Memory B cell (primary cell): ENCODE measurements at regions not wholly inside any gene's neighbourhood (a gene's known extent, or its start where the extent isn't known, plus 50 kb on each side); places are given as distances from the start of the nearest gene placed in this dataset.

Source experiments
- ATAC-seq: fragments of 150-1000 bp; cut with Tn5 transposase; 2 replicates; pipeline ENCODE4 v1.10.0; 2021; ENCODE audit warnings: low read depth, mild to moderate bottlenecking, moderate library complexity
- DNase-seq, 2 donors: peaks; one replicate each; pipeline ENCODE4 v3.0.0; 2022; ENCODE audit warnings: low spot score in 2 of 2
- H3K27ac Mint-ChIP-seq: one replicate; pipeline ENCODE4 v1.8.0; 2022; ENCODE audit warnings: mild to moderate bottlenecking, moderate library complexity, mixed read lengths
- H3K27me3 Mint-ChIP-seq: one replicate; pipeline ENCODE4 v1.8.0; 2022; ENCODE audit warnings: mixed read lengths
- H3K36me3 Mint-ChIP-seq: one replicate; pipeline ENCODE4 v1.8.0; 2022; ENCODE audit warnings: mild to moderate bottlenecking, mixed read lengths
- H3K4me1 Mint-ChIP-seq: one replicate; pipeline ENCODE4 v1.8.0; 2022; ENCODE audit warnings: mixed read lengths
- H3K4me3 Mint-ChIP-seq: one replicate; pipeline ENCODE4 v1.8.0; 2022; ENCODE audit warnings: mild to moderate bottlenecking, moderate library complexity, mixed read lengths
- H3K9me3 Mint-ChIP-seq: one replicate; pipeline ENCODE4 v1.8.0; 2022; ENCODE audit warnings: mixed read lengths

DNA sequence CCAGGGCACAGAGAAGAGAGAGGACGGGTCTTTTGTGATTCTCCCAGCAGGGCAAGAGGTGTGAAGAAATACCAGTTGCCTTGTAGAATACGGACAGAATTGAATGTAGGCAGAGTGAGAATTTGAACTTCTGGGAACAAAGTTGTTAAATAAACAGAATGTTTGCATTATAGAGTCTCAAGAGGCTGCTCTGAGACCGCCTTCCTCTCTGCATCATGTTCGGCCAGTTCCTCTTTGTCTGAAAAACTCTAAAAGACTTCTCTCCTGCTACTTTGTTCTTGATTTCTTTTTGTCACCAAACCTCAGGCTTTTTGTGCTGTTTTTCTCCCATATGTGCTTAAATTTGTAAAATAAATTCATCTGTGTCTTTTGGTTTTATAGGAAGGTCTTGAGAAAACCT is 256.4 kb downstream of the DLEU7 start:
- Mint-ChIP-seq H3K4me3 (peak overlapping the region; percentile 46), H3K27me3 (no peaks in the 10 kb centered on the region), H3K36me3 (peaks cover 5% of the 10 kb centered on the region), H3K4me1 (peaks cover 37% of the 10 kb centered on the region), H3K9me3 (peaks cover 2% of the 10 kb centered on the region), H3K27ac (peak overlapping the region; percentile 71)
- DNase-seq (peak in 1 of 2 donors; percentile 15), ATAC-seq (peak; percentile 81)

DNA sequence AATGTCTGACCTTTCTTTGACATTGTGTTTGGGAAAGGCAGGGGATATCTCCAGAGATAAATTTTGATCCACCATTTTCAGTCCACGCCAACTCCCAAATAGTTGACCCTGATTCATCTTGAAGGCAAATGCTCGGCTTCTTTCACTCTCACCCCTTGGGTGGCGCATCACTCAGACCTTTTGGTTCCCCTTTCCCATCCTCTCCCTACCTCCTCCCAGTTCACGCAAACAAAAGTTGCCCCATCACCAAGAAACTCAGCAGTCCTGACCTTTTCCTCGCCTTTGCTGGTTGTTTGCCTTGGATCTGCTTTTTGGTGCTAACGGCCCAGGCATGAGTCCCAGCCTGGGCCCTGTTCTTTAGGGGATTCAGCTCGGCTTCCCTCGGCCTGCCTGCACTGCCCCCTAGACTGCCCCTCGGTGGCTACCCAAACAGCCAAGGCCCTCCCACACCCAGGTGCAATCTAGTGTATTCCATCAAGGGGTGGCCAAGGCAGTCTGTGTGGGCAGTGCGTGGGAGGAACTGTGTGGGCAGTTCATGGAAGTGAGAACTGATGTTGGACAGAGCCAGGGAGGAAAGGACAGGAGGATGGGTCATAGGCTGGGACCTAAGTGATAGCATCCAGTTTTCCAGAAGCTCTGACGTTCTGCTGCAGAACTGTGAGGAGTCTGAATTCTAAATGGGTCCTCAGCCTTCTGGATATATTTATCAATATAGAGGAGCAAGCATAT is 255.7 kb downstream of the DLEU7 start:
- DNase-seq (no peak), ATAC-seq (no peak)
- Mint-ChIP-seq H3K9me3 (peaks cover 2% of the 10 kb centered on the region), H3K27ac (peak overlapping the region; percentile 71), H3K36me3 (peaks cover 5% of the 10 kb centered on the region), H3K4me3 (no peak overlapping the region), H3K4me1 (peaks cover 37% of the 10 kb centered on the region), H3K27me3 (no peaks in the 10 kb centered on the region)

DNA sequence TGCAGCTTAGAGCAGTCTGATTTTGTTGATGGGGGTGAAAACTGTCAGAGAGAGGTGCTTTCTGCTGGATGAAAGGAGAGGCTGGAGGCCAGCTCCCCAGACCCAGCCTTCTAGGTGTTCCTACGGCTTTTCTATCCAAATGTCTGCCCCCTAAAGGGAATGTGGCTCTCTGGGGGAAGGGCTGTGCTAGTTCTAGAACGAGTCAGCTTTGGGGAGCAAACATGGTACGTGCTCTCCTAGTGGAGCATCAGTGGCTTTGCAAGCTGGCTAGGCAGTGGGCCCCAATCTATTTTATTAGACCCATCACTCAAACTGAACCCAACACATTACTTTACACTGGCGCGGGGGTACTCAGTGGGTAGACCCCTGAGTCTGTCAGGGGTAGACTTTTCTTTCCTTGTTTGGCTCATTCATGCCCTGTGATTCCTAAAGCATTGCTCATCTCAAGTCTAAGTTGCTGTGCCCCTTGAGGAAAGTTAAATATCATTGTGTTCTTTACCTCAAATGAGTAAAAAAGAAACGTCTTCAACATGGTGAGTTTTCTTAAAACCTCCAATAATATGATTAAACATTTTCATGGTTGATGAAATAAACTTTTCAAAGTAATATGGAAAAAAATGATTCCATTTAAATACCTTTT is 254.9 kb downstream of the DLEU7 start:
- ATAC-seq, result no peak
- Mint-ChIP-seq H3K9me3 (peaks cover 2% of the 10 kb centered on the region), H3K4me3 (no peak overlapping the region), H3K36me3 (peaks cover 5% of the 10 kb centered on the region), H3K4me1 (peaks cover 44% of the 10 kb centered on the region), H3K27me3 (no peaks in the 10 kb centered on the region), H3K27ac (peak overlapping the region; percentile 71)
- DNase-seq, result no peak

DNA sequence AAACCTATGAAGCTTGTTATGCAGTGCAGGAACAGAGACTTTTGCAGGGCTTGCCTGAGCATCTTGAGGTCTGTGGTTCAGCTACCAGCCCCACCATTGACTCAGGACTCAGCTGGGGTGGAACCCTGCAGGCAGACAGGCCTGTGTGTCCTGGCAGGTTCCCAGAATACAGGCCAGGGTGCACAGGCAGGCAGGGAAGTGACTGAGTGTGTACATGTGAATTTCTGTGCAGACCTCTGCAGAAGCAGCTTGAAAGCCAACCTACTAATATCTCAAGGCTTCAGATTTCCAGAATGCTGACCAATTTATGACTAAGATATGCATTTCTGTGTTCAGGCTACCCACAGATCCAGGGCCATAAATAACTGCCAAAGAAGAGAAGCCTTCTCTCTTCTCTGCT is 254.4 kb downstream of the DLEU7 start:
- DNase-seq, result no peak
- peaks cover 3% of the 10 kb centered on the region for H3K36me3 Mint-ChIP-seq
- no peak overlapping the region for H3K27ac Mint-ChIP-seq
- peaks cover 2% of the 10 kb centered on the region for H3K9me3 Mint-ChIP-seq
- H3K4me3 Mint-ChIP-seq, result no peak overlapping the region
- H3K27me3 Mint-ChIP-seq, result no peaks in the 10 kb centered on the region
- H3K4me1 Mint-ChIP-seq, result peaks cover 47% of the 10 kb centered on the region
- no peak for ATAC-seq

DNA sequence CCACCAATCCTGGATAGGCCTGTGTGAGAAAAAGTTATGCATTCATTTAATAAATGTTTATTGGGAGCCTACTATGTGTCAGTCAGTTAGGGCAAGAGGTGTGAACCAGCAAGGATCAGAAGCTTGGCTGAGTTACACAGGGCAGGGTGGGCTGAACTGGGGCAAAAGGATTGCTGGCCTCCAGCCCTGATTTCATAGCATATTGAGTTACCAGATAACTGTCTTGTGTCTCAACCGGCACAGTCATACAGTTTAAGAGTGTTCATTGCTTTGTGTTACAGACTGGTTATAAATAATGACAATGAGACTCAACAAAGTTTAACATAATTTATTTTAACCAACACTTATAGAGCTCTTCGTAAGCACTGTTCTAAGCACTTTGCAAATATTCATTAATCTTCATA is 253.8 kb downstream of the DLEU7 start:
- no peak for DNase-seq
- Mint-ChIP-seq H3K4me3 (no peak overlapping the region), H3K27ac (no peak overlapping the region), H3K36me3 (no peaks in the 10 kb centered on the region), H3K9me3 (no peaks in the 10 kb centered on the region), H3K27me3 (no peaks in the 10 kb centered on the region), H3K4me1 (peaks cover 45% of the 10 kb centered on the region)
- no peak for ATAC-seq

DNA sequence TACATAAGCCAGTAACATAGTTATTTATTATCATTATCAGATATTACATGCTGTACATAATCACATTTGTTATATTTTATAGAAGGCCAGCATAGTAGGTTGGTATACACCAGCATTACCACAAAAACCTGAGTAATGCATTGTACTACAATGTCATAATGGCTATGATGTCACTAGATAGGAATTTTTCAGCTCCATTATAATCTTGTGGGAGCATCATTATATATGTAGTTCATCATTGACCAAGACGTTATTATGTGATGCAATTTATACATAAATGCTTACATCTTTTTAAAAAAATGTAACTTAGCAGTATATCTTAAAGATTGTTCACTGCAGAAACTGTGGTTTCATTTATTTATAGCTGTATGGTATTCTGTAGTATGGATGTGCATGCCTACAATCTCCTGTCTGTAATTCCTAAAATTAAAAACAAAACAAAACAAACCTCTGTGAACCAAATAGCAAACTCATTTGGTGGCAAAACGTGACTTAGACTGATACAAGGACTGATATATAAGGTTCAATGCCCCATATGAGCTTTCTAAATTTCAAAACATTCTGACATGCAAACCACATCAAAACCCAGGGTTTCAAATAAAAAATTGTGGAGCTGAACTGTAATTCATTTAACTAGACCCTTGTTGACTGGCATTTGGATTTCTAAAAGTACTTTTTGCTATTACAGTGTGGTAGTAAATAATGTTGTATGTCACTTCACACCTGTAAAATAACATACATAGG is 250.9 kb downstream of the DLEU7 start:
- no peak overlapping the region for H3K4me3 Mint-ChIP-seq
- no peaks in the 10 kb centered on the region for H3K9me3 Mint-ChIP-seq
- peaks cover 59% of the 10 kb centered on the region for H3K4me1 Mint-ChIP-seq
- peak overlapping the region; percentile 82 for H3K27ac Mint-ChIP-seq
- DNase-seq (no peak), ATAC-seq (no peak)
- H3K27me3 Mint-ChIP-seq, result no peaks in the 10 kb centered on the region
- H3K36me3 Mint-ChIP-seq, result peaks cover 2% of the 10 kb centered on the region

DNA sequence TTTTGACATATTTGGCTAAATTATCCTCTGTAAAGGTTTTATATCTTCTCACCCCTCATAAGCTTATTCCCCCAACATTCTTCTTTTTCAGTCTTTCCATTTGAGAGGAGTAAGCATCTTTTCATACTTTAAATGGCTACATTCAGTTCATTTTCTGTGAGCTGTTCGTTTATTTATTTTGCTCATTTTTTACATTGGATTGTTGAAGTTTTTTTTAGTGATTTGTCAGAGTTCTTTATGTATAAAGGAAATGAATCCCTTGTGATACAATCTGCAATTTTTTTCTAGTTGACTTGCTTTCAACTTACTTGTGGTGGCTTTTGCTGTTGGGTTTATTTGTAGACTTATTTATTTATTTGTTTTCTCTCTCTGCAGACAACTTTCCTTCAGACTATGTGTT is 250.3 kb downstream of the DLEU7 start:
- DNase-seq, result no peak
- H3K27ac Mint-ChIP-seq, result peak overlapping the region; percentile 82
- no peak overlapping the region for H3K4me3 Mint-ChIP-seq
- H3K27me3 Mint-ChIP-seq, result no peaks in the 10 kb centered on the region
- H3K4me1 Mint-ChIP-seq, result peaks cover 59% of the 10 kb centered on the region
- H3K9me3 Mint-ChIP-seq, result peaks cover 3% of the 10 kb centered on the region
- no peak for ATAC-seq
- peaks cover 4% of the 10 kb centered on the region for H3K36me3 Mint-ChIP-seq

DNA sequence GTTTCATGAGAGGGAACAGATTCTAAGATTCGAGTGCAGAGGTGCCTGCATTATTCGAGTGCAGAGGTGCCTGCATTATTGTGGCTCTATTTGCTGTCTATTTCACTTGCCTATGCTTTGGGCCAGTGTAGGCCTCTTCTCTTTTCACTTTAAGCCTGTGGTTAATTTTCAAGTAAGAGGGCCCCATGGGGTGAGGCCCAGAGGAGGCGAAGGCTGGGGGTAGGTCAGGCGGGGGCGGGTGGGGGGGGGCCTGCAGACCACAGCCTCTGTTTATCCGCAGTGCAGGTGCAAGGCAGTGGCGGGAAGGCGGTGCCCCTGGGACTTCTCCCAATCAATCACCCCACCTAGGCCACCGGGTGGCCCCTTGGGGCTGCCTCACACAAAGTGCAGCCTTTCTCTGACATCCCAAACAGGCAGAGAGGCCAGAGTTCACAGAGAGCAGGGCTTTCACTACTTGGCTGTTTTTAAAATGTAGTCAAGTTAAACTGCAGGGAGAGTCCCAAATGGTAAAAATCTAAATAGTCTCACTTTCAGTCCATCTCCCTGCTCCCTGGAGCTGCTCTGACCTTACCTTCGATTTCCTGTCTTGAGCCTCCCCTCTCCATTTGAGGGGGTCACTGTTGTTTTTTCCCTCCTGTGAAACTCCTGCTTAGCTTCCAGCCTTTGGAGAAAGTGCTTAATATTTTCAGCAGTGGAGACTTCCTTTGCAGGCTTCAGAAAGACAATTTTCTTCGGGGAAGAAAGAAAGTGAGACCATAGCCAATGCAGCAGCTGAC is 249.0 kb downstream of the DLEU7 start:
- no peaks in the 10 kb centered on the region for H3K27me3 Mint-ChIP-seq
- H3K36me3 Mint-ChIP-seq, result peaks cover 4% of the 10 kb centered on the region
- ATAC-seq, result peak; percentile 85
- H3K27ac Mint-ChIP-seq, result peak overlapping the region; percentile 81
- H3K4me3 Mint-ChIP-seq, result peak overlapping the region; percentile 65
- H3K4me1 Mint-ChIP-seq, result peaks cover 60% of the 10 kb centered on the region
- peaks cover 3% of the 10 kb centered on the region for H3K9me3 Mint-ChIP-seq
- peak; percentile 25 to 52 for DNase-seq

DNA sequence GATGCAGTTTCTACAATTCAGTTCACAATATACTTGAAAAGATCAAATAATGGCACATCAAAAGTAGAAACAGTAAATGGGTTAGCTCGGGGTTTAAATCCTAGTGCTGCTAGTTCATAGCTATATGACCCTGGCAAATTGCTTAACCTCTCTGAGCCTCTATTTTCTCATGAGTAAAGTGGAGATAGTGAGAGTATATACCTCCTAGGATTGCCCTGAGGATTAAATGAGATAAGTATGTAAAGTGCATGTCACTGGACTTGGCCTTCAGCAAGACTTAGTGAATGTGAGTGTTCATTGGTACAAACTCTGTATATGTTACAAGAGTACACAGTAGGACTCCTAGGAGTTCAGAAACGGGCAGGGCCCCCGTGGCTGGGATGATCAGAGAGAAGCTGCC is 248.3 kb downstream of the DLEU7 start:
- ATAC-seq, result no peak
- Mint-ChIP-seq H3K4me1 (peaks cover 59% of the 10 kb centered on the region), H3K4me3 (no peak overlapping the region), H3K27ac (peak overlapping the region; percentile 81), H3K27me3 (no peaks in the 10 kb centered on the region), H3K36me3 (peaks cover 4% of the 10 kb centered on the region), H3K9me3 (peaks cover 3% of the 10 kb centered on the region)
- DNase-seq, result no peak

DNA sequence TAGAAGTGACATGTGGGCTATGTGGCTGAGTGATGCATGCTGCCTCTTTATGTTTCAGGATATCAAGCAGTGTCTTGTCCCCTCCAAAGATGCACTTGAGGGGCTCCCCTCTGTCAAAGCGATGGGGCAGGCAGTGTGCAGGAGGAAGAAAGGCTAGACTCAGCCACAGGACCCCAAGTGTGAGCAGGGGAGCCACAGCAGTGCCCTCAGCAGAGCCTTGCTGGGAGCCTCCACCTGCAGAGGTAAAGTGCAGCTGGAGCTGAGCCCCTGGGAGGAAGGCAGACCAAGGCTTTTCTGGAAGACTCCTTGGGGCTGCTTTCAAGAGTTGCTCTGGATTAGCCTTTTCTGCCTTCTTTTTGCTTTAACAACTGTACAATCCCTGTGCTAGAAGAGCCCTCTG is 247.3 kb downstream of the DLEU7 start:
- peaks cover 3% of the 10 kb centered on the region for H3K9me3 Mint-ChIP-seq
- H3K27ac Mint-ChIP-seq, result peak overlapping the region; percentile 81
- H3K4me1 Mint-ChIP-seq, result peaks cover 58% of the 10 kb centered on the region
- peaks cover 4% of the 10 kb centered on the region for H3K36me3 Mint-ChIP-seq
- H3K27me3 Mint-ChIP-seq, result no peaks in the 10 kb centered on the region
- DNase-seq (no peak), ATAC-seq (no peak)
- H3K4me3 Mint-ChIP-seq, result no peak overlapping the region

DNA sequence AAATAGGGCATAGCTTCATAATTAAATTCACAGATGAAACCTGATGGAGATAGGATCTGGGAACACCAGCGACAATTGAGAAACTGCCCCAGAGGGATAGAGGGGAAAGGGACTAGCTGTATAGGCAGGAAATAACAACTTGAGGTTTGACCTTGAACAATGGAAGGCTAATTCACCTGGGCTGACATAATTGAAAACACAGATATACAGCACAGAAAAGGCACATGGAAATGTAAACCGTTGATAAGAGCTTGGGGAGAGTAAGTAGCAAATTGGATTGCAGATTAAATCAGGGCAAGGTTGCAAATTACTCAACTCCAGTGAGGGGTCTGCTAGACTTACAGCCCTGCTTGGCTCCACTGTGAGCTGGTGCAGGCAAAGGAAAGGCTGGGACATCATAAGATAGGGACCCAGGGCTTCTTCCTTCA is 246.7 kb downstream of the DLEU7 start:
- ATAC-seq, result no peak
- H3K4me1 Mint-ChIP-seq, result peaks cover 58% of the 10 kb centered on the region
- peaks cover 4% of the 10 kb centered on the region for H3K36me3 Mint-ChIP-seq
- peaks cover 3% of the 10 kb centered on the region for H3K9me3 Mint-ChIP-seq
- peak overlapping the region; percentile 81 for H3K27ac Mint-ChIP-seq
- H3K27me3 Mint-ChIP-seq, result no peaks in the 10 kb centered on the region
- peak overlapping the region; percentile 6 for H3K4me3 Mint-ChIP-seq
- DNase-seq, result no peak

DNA sequence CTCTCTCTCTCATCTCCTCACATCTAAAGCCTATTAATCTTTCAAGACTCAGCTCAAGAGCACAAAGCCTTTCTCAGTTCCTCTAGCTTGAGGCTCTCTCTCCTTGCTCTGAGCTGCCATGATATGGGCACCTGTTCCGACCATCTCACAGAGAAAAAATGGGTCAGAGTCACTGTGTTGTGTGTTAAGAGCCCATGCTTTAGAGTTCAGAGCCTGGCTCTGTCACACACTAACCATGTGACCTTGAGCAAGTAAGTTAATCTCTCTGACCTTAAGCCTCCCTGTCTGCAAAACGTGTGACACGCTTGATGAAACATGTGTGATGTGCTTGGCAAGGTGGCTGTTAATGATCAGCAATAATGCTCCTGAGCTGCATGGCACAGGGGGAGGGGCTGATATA is 245.2 kb downstream of the DLEU7 start:
- H3K36me3 Mint-ChIP-seq, result peaks cover 4% of the 10 kb centered on the region
- ATAC-seq, result peak; percentile 40
- no peak for DNase-seq
- peak overlapping the region; percentile 61 for H3K27ac Mint-ChIP-seq
- no peaks in the 10 kb centered on the region for H3K27me3 Mint-ChIP-seq
- peak overlapping the region; percentile 31 for H3K4me3 Mint-ChIP-seq
- peaks cover 54% of the 10 kb centered on the region for H3K4me1 Mint-ChIP-seq
- H3K9me3 Mint-ChIP-seq, result peaks cover 3% of the 10 kb centered on the region

DNA sequence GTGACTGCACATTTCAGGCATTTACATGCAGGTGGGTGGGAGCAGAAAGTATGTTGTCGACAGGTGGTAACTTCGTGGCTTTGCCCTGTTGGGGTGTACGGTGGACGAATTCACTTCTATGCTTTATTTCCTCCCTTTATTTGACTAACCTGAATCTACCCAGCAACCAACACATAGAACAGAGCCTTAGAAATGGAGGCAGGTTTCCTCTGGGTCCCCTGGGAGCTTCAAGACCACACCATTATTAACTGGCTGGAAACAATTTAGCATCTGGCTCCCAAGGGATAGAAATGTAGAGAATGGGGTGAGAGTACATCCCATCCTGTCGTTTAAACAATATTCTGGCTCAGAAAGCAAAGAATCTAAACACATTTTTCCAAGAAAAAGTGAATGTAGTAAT is 244.4 kb downstream of the DLEU7 start:
- DNase-seq (no peak), ATAC-seq (no peak)
- Mint-ChIP-seq H3K27me3 (no peaks in the 10 kb centered on the region), H3K4me3 (no peak overlapping the region), H3K36me3 (peaks cover 4% of the 10 kb centered on the region), H3K4me1 (peaks cover 48% of the 10 kb centered on the region), H3K9me3 (peaks cover 3% of the 10 kb centered on the region), H3K27ac (no peak overlapping the region)

DNA sequence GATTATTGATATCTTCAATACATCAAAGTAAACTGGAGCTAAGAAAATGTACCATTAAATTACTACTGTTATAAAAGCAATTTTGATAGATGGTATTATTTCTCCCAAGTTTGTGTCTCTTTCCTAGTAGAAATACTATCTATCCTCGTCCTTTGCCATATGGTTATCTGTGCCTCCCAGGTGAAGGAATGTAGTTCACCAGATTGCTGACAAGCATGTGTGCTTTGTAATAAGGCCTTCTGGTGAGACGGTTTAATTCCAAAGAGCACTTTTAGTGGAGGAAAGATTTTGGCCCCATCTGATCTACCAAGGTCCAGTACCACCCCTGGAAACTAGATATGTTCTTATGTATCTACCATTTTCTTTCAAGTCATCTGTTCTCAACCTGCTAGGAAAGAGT is 243.6 kb downstream of the DLEU7 start:
- Mint-ChIP-seq H3K27me3 (no peaks in the 10 kb centered on the region), H3K9me3 (peaks cover 3% of the 10 kb centered on the region), H3K27ac (peak overlapping the region; percentile 53), H3K36me3 (peaks cover 4% of the 10 kb centered on the region), H3K4me1 (peaks cover 45% of the 10 kb centered on the region), H3K4me3 (no peak overlapping the region)
- no peak for ATAC-seq
- no peak for DNase-seq
